Body of pancreas (tissue), 4 donors: ENCODE measurements at regions not wholly inside any gene's neighbourhood (a gene's known extent, or its start where the extent isn't known, plus 50 kb on each side); places are given as distances from the start of the nearest gene placed in this dataset.

Source experiments
- ATAC-seq: fragments of 150-250 bp; one replicate; pipeline ENCODE4 v1.9.1; 2016
- DNase-seq, 4 donors: peaks; one replicate each; pipeline ENCODE4 v3.0.0-alpha.2; 2019
- H3K27ac ChIP-seq, 4 donors: fragments of 200-600 bp; sonication (generic); 1 replicate in 3 of 4; 2 replicates in 1 of 4; pipeline versions ENCODE4 v1.5.1 to v1.6.1; 2016 to 2019; ENCODE audit warnings: mild to moderate bottlenecking in 1 of 4, mixed read lengths in 1 of 4, moderate library complexity in 1 of 4
- H3K27me3 ChIP-seq, 2 donors: fragments of 200-600 bp; sonication (generic); one replicate each; pipeline ENCODE4 v1.6.0; 2016; ENCODE audit warnings: mild to moderate bottlenecking in 1 of 2
- H3K36me3 ChIP-seq, 2 donors: fragments of 200-600 bp; sonication (generic); replicated peaks in 1 of 2; 2 replicates each; pipeline ENCODE4 v1.5.1; 2016; ENCODE audit warnings: low read depth in 2 of 2; ENCODE audit not compliant: insufficient read depth in 1 of 2
- H3K4me1 ChIP-seq: fragments of 200-600 bp; sonication (generic); one replicate; pipeline ENCODE4 v1.6.0; 2016
- H3K4me3 ChIP-seq, 2 donors: fragments of 200-600 bp; sonication (generic); 1 replicate in 1 of 2; 2 replicates in 1 of 2; pipeline ENCODE4 v1.5.1; 2016 to 2019
- H3K9me3 ChIP-seq, 3 donors: fragments of 200-600 bp; sonication (generic); 1 replicate in 2 of 3; 2 replicates in 1 of 3; pipeline ENCODE4 v1.5.1; 2016
- POLR2A ChIP-seq, 3 donors: fragments of 450-650 bp; IDR thresholded peaks; one replicate each; pipeline ENCODE4 v1.6.1; 2016; ENCODE audit warnings: antibody characterized with exemption in 3 of 3, mild to moderate bottlenecking in 2 of 3
- WGBS, 2 donors: methylation state at CpG; one replicate each; pipeline ENCODE4 v1.1.5; 2017; 5-methylcytosine and 5-hydroxymethylcytosine counted together
- intact Hi-C: fragments of 100-400 bp; cut with DNase I; formaldehyde crosslinking; loops from one replicate; pipeline ENCODE4 v1.15.1; 2023
- TF ChIP-seq, protein P1 (sequence below), 7 experiments: fragments of 450-650 bp in 4 of 7; fragments of 200-600 bp in 3 of 7; sonication (generic) in 3 of 7; IDR thresholded peaks; one replicate each; pipeline ENCODE4 v1.5.1; 2016 to 2019; ENCODE audit warnings: antibody characterized with exemption in 7 of 7

DNA sequence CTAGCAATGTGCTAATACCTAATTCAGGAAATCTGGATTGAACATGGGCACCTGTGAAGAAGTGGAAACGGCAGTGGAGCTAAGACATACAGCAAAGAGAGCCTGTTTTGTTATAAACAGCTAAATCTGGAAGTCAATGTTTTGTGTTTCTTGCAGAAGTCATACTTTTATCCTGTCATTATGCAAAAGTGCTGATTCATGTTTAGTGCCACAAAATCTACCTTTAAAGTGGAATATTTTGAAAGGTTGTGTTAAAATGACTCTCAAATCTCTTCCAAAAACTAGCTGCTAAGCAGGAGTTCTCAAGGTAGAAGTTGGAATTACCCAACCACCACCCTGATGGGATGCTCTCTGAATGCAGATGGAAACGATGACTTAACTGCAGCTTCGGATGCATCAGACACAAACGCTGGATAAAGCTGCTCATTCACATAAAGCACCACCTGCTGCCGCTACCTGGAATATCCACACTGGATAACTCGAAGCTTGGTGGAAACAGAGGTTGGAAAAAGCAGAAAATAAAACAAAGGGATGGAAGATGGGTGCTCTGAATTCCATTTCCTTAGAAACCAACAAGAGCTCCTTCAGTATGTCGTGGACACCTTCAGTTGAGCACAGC, 132.6 kb upstream of the ZNF236 start:
- no peak for ATAC-seq

DNA sequence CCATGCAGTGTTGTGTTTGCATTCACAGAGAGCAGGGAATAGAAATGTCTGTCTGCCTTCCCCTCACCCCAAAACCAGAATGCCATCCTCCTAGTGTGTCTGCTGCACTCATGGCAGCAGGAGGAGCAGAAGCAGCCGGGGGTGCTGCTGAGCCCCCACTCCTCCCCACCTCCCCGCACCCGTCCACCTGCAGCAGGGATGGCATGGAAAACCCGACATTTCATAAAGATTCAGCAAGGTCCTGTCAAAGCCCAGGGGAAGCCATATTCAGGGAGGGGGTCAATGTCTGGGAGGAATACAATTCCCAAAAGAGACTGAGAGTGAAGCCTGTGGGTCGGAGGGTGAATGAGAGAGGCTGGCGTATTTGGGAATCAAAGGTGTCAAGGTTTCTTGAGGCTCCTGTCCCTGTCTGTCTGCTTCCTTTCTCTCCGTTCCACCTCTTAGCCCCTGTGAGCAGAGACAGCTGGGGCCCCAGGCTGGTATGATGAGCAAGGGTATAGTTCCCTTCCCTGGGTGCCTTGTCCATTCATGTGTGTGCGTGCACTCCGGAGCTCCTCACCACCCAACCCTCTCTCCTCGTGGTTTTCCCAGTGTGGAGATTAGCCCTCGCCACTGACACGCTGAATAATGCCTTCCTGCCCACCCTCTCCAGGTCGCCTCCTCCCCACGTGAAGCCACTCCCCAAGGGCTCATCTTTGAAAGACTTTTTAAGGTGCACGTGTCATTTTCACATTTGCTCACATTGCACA, 133.5 kb upstream of the ZNF236 start:
- no peaks in the 10 kb centered on the region for H3K36me3 ChIP-seq
- peaks cover 0 to 6% of the 10 kb centered on the region in 2 donors for H3K27me3 ChIP-seq
- no peak overlapping the region for H3K4me3 ChIP-seq
- no peaks in the 10 kb centered on the region for H3K9me3 ChIP-seq
- no peak overlapping the region for H3K27ac ChIP-seq
- 33 to 34% methylated on average over 13 to 15 of the region's 15 CpGs for WGBS, 2 donors
- intact Hi-C loops, result loop anchor here (5.0 kb wide), 1 partner anchor 287 kb away; no protein-coding TSS in a partner anchor
- no peak for TF ChIP-seq POLR2A (IDR thresholded peaks at IDR 0.05)
- TF ChIP-seq, protein P1, sequence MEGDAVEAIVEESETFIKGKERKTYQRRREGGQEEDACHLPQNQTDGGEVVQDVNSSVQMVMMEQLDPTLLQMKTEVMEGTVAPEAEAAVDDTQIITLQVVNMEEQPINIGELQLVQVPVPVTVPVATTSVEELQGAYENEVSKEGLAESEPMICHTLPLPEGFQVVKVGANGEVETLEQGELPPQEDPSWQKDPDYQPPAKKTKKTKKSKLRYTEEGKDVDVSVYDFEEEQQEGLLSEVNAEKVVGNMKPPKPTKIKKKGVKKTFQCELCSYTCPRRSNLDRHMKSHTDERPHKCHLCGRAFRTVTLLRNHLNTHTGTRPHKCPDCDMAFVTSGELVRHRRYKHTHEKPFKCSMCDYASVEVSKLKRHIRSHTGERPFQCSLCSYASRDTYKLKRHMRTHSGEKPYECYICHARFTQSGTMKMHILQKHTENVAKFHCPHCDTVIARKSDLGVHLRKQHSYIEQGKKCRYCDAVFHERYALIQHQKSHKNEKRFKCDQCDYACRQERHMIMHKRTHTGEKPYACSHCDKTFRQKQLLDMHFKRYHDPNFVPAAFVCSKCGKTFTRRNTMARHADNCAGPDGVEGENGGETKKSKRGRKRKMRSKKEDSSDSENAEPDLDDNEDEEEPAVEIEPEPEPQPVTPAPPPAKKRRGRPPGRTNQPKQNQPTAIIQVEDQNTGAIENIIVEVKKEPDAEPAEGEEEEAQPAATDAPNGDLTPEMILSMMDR (IDR thresholded peaks at IDR 0.05), result no peak
- H3K4me1 ChIP-seq, result peaks cover 5% of the 10 kb centered on the region
- no peak for ATAC-seq
- no peak for DNase-seq

More for the DNA sequence above, 132.6 kb upstream of the ZNF236 start:
- TF ChIP-seq, protein P1 (IDR thresholded peaks at IDR 0.05), result no peak
- no peak for TF ChIP-seq POLR2A (IDR thresholded peaks at IDR 0.05)
- Histone ChIP-seq H3K36me3 (no peaks in the 10 kb centered on the region), H3K4me3 (no peak overlapping the region), H3K4me1 (peaks cover 5% of the 10 kb centered on the region), H3K9me3 (no peaks in the 10 kb centered on the region), H3K27ac (no peak overlapping the region), H3K27me3 (peaks cover 0 to 6% of the 10 kb centered on the region in 2 donors)
- DNase-seq, result no peak
- intact Hi-C loops, result loop anchor here (5.0 kb wide), 1 partner anchor 287 kb away; no protein-coding TSS in a partner anchor
- 47 to 55% methylated on average over 7 of the region's 7 CpGs for WGBS, 2 donors

GRCh38 chr18:76687304-76687962, 134.9 kb upstream of the ZNF236 start:
- TF ChIP-seq, protein P1 (IDR thresholded peaks at IDR 0.05), result no peak
- 40 to 44% methylated on average over 10 of the region's 10 CpGs for WGBS, 2 donors
- peak in 1 of 4 donors; percentile 12 for DNase-seq
- no peaks in the 10 kb centered on the region for H3K9me3 ChIP-seq
- no peak overlapping the region for H3K27ac ChIP-seq
- intact Hi-C loops, result loop anchor here (5.0 kb wide), 1 partner anchor 285 kb away; no protein-coding TSS in a partner anchor
- ATAC-seq, result peak; percentile 48
- H3K27me3 ChIP-seq, result peaks cover 0 to 6% of the 10 kb centered on the region in 2 donors
- H3K4me3 ChIP-seq, result no peak overlapping the region
- peaks cover 5% of the 10 kb centered on the region for H3K4me1 ChIP-seq
- H3K36me3 ChIP-seq, result no peaks in the 10 kb centered on the region

- Histone ChIP-seq H3K27ac (no peak overlapping the region), H3K9me3 (no peaks in the 10 kb centered on the region), H3K4me1 (peaks cover 5% of the 10 kb centered on the region), H3K27me3 (peaks cover 0 to 6% of the 10 kb centered on the region in 2 donors), H3K36me3 (no peaks in the 10 kb centered on the region), H3K4me3 (no peak overlapping the region)
- ATAC-seq, result peak; percentile 85
- intact Hi-C loops, result loop anchor here (5.0 kb wide), 1 partner anchor 284 kb away; no protein-coding TSS in a partner anchor
- peak; percentile 60 to 72 (median 66) for DNase-seq
- 10 to 13% methylated on average over 11 of the region's 11 CpGs for WGBS, 2 donors
- TF ChIP-seq, protein P1 (IDR thresholded peaks at IDR 0.05), result peak; percentile 24 to 75 (median 64)
- no peak for TF ChIP-seq POLR2A (IDR thresholded peaks at IDR 0.05)
These were observed 135.6 kb upstream of the ZNF236 start for GRCh38 chr18:76686737-76687231.
